Upper lobe of left lung (tissue), 4 donors: ENCODE measurements at regions not wholly inside any gene's neighbourhood (a gene's known extent, or its start where the extent isn't known, plus 50 kb on each side); places are given as distances from the start of the nearest gene placed in this dataset.
"Not testable (repeated sequence)": the region's sequence is repeated elsewhere in the genome, so short reads cannot be mapped to it uniquely, and the experiment has no call there.

Experiments
- EP300 ChIP-seq, 4 donors: sonication (generic); formaldehyde crosslinking; IDR thresholded peaks; one replicate each; pipeline ENCODE4 v1.5.1; 2017; ENCODE audit warnings: antibody characterized with exemption in 4 of 4, control low read depth in 2 of 4
- POLR2A ChIP-seq, 4 donors: fragments of 450-650 bp; IDR thresholded peaks; one replicate each; pipeline ENCODE4 v1.5.1; 2016 to 2017; ENCODE audit warnings: antibody characterized with exemption in 4 of 4, mild to moderate bottlenecking in 2 of 4
- POLR2AphosphoS5 ChIP-seq, 2 donors: sonication (generic); formaldehyde crosslinking; IDR thresholded peaks; one replicate each; pipeline ENCODE4 v1.5.1; 2017; ENCODE audit warnings: antibody characterized with exemption in 2 of 2
- TF ChIP-seq, protein P1 (sequence below), 6 experiments: fragments of 450-650 bp in 4 of 6; fragments of 200-600 bp in 2 of 6; sonication (generic) in 2 of 6; IDR thresholded peaks; one replicate each; pipeline ENCODE4 v1.5.1; 2016 to 2019; ENCODE audit warnings: antibody characterized with exemption in 6 of 6

- not testable (repeated sequence) for TF ChIP-seq EP300, POLR2AphosphoS5, POLR2A (IDR thresholded peaks at IDR 0.05)
- TF ChIP-seq, protein P1, sequence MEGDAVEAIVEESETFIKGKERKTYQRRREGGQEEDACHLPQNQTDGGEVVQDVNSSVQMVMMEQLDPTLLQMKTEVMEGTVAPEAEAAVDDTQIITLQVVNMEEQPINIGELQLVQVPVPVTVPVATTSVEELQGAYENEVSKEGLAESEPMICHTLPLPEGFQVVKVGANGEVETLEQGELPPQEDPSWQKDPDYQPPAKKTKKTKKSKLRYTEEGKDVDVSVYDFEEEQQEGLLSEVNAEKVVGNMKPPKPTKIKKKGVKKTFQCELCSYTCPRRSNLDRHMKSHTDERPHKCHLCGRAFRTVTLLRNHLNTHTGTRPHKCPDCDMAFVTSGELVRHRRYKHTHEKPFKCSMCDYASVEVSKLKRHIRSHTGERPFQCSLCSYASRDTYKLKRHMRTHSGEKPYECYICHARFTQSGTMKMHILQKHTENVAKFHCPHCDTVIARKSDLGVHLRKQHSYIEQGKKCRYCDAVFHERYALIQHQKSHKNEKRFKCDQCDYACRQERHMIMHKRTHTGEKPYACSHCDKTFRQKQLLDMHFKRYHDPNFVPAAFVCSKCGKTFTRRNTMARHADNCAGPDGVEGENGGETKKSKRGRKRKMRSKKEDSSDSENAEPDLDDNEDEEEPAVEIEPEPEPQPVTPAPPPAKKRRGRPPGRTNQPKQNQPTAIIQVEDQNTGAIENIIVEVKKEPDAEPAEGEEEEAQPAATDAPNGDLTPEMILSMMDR (IDR thresholded peaks at IDR 0.05), result not testable (repeated sequence)
Observed at GRCh38 chr13:44682416-44682815, 106.3 kb upstream of the TSC22D1 start.
